IgD-negative memory B cell (primary cell): ENCODE measurements at regions not wholly inside any gene's neighbourhood (a gene's known extent, or its start where the extent isn't known, plus 50 kb on each side); places are given as distances from the start of the nearest gene placed in this dataset.

Experiments
- H3K27ac Mint-ChIP-seq, 3 donors: one replicate each; pipeline ENCODE4 v1.8.0; 2020 to 2022; ENCODE audit warnings: mild to moderate bottlenecking in 3 of 3, mixed read lengths in 3 of 3, moderate library complexity in 1 of 3
- H3K27me3 Mint-ChIP-seq: one replicate; pipeline ENCODE4 v1.8.0; 2021; ENCODE audit warnings: mixed read lengths
- H3K36me3 Mint-ChIP-seq: one replicate; pipeline ENCODE4 v1.8.0; 2020; ENCODE audit warnings: mild to moderate bottlenecking, mixed read lengths
- H3K4me1 Mint-ChIP-seq, 3 donors: one replicate each; pipeline ENCODE4 v1.8.0; 2020 to 2022; ENCODE audit warnings: mixed read lengths in 3 of 3, mild to moderate bottlenecking in 1 of 3
- H3K4me3 Mint-ChIP-seq, 4 donors: one replicate each; pipeline ENCODE4 v1.8.0; 2020 to 2022; ENCODE audit warnings: mild to moderate bottlenecking in 4 of 4, mixed read lengths in 4 of 4, moderate library complexity in 3 of 4
- H3K9me3 Mint-ChIP-seq, 3 donors: one replicate each; pipeline ENCODE4 v1.8.0; 2020 to 2021; ENCODE audit warnings: mixed read lengths in 3 of 3, mild to moderate bottlenecking in 1 of 3

GRCh38 chr14:81684696-81685095 is 151.0 kb upstream of the SEL1L start:
- Mint-ChIP-seq H3K4me1 (peaks cover 0 to 1% (median 0%) of the 10 kb centered on the region in 3 donors), H3K27ac (no peak overlapping the region), H3K9me3 (peaks cover 0 to 6% (median 2%) of the 10 kb centered on the region in 3 donors), H3K36me3 (no peaks in the 10 kb centered on the region), H3K27me3 (no peaks in the 10 kb centered on the region), H3K4me3 (no peak overlapping the region)

GRCh38 chr14:81686512-81686911 is 152.9 kb upstream of the SEL1L start:
- H3K36me3 Mint-ChIP-seq: no peaks in the 10 kb centered on the region
- H3K27me3 Mint-ChIP-seq: no peaks in the 10 kb centered on the region
- H3K9me3 Mint-ChIP-seq: peaks cover 0 to 4% (median 2%) of the 10 kb centered on the region in 3 donors
- H3K4me1 Mint-ChIP-seq: no peaks in the 10 kb centered on the region
- H3K4me3 Mint-ChIP-seq: no peak overlapping the region
- H3K27ac Mint-ChIP-seq: no peak overlapping the region

- no peaks in the 10 kb centered on the region for H3K36me3 Mint-ChIP-seq
- H3K9me3 Mint-ChIP-seq: no peaks in the 10 kb centered on the region
- no peak overlapping the region for H3K4me3 Mint-ChIP-seq
- H3K27me3 Mint-ChIP-seq: no peaks in the 10 kb centered on the region
- no peak overlapping the region for H3K27ac Mint-ChIP-seq
- no peaks in the 10 kb centered on the region for H3K4me1 Mint-ChIP-seq
Observed at GRCh38 chr14:81691931-81692330, 158.3 kb upstream of the SEL1L start.

GRCh38 chr14:81694419-81694818 is 160.8 kb upstream of the SEL1L start:
- Mint-ChIP-seq H3K36me3 (no peaks in the 10 kb centered on the region), H3K27me3 (no peaks in the 10 kb centered on the region), H3K4me1 (no peaks in the 10 kb centered on the region), H3K4me3 (no peak overlapping the region), H3K27ac (no peak overlapping the region), H3K9me3 (no peaks in the 10 kb centered on the region)

- Mint-ChIP-seq H3K4me1 (no peaks in the 10 kb centered on the region), H3K4me3 (no peak overlapping the region), H3K27ac (no peak overlapping the region), H3K27me3 (peaks cover 2% of the 10 kb centered on the region), H3K36me3 (no peaks in the 10 kb centered on the region), H3K9me3 (peaks cover 2 to 8% (median 4%) of the 10 kb centered on the region in 3 donors)
Observed at GRCh38 chr14:81709681-81710080, 176.0 kb upstream of the SEL1L start.

- no peak overlapping the region for H3K27ac Mint-ChIP-seq
- no peaks in the 10 kb centered on the region for H3K4me1 Mint-ChIP-seq
Observed at GRCh38 chr14:81710232-81710845, 176.7 kb upstream of the SEL1L start.

GRCh38 chr14:81715731-81716130 is 182.1 kb upstream of the SEL1L start:
- H3K4me3 Mint-ChIP-seq: no peak overlapping the region
- peaks cover 0 to 8% (median 2%) of the 10 kb centered on the region in 3 donors for H3K9me3 Mint-ChIP-seq
- H3K27ac Mint-ChIP-seq: no peak overlapping the region
- H3K4me1 Mint-ChIP-seq: no peaks in the 10 kb centered on the region
- H3K27me3 Mint-ChIP-seq: peaks cover 2% of the 10 kb centered on the region
- H3K36me3 Mint-ChIP-seq: no peaks in the 10 kb centered on the region

More at GRCh38 chr14:81710232-81710845, 176.7 kb upstream of the SEL1L start:
- Mint-ChIP-seq H3K4me3 (no peak overlapping the region), H3K36me3 (no peaks in the 10 kb centered on the region), H3K9me3 (peaks cover 2 to 8% (median 4%) of the 10 kb centered on the region in 3 donors), H3K27me3 (peaks cover 2% of the 10 kb centered on the region)

- Mint-ChIP-seq H3K4me1 (no peaks in the 10 kb centered on the region), H3K27me3 (peaks cover 2% of the 10 kb centered on the region), H3K27ac (no peak overlapping the region), H3K9me3 (peaks cover 0 to 6% (median 2%) of the 10 kb centered on the region in 3 donors), H3K4me3 (no peak overlapping the region), H3K36me3 (no peaks in the 10 kb centered on the region)
Observed at GRCh38 chr14:81716953-81717352, 183.3 kb upstream of the SEL1L start.

GRCh38 chr14:81723956-81724355 is 190.3 kb upstream of the SEL1L start:
- peaks cover 0 to 3% (median 2%) of the 10 kb centered on the region in 3 donors for H3K9me3 Mint-ChIP-seq
- no peaks in the 10 kb centered on the region for H3K36me3 Mint-ChIP-seq
- no peaks in the 10 kb centered on the region for H3K27me3 Mint-ChIP-seq
- no peak overlapping the region for H3K27ac Mint-ChIP-seq
- no peak overlapping the region for H3K4me3 Mint-ChIP-seq
- H3K4me1 Mint-ChIP-seq: no peaks in the 10 kb centered on the region

- no peaks in the 10 kb centered on the region for H3K27me3 Mint-ChIP-seq
- no peak overlapping the region for H3K27ac Mint-ChIP-seq
- peaks cover 0 to 4% (median 3%) of the 10 kb centered on the region in 3 donors for H3K9me3 Mint-ChIP-seq
- no peak overlapping the region for H3K4me3 Mint-ChIP-seq
- no peaks in the 10 kb centered on the region for H3K36me3 Mint-ChIP-seq
- no peaks in the 10 kb centered on the region for H3K4me1 Mint-ChIP-seq
Observed at GRCh38 chr14:81727218-81727617, 193.6 kb upstream of the SEL1L start.

- Mint-ChIP-seq H3K36me3 (no peaks in the 10 kb centered on the region), H3K27ac (no peak overlapping the region), H3K27me3 (no peaks in the 10 kb centered on the region), H3K9me3 (peaks cover 0 to 4% (median 3%) of the 10 kb centered on the region in 3 donors), H3K4me1 (no peaks in the 10 kb centered on the region), H3K4me3 (no peak overlapping the region)
Observed at GRCh38 chr14:81728447-81728846, 194.8 kb upstream of the SEL1L start.

- H3K27ac Mint-ChIP-seq: no peak overlapping the region
Observed at GRCh38 chr14:81729622-81730021, 196.0 kb upstream of the SEL1L start.

GRCh38 chr14:81737938-81738337 is 204.3 kb upstream of the SEL1L start:
- Mint-ChIP-seq H3K4me3 (no peak overlapping the region), H3K36me3 (no peaks in the 10 kb centered on the region), H3K9me3 (peaks cover 1 to 5% (median 1%) of the 10 kb centered on the region in 3 donors), H3K4me1 (no peaks in the 10 kb centered on the region), H3K27ac (no peak overlapping the region), H3K27me3 (no peaks in the 10 kb centered on the region)

More at GRCh38 chr14:81729622-81730021, 196.0 kb upstream of the SEL1L start:
- peaks cover 0 to 6% (median 4%) of the 10 kb centered on the region in 3 donors for H3K9me3 Mint-ChIP-seq
- no peaks in the 10 kb centered on the region for H3K4me1 Mint-ChIP-seq
- no peaks in the 10 kb centered on the region for H3K36me3 Mint-ChIP-seq
- H3K4me3 Mint-ChIP-seq: no peak overlapping the region
- H3K27me3 Mint-ChIP-seq: no peaks in the 10 kb centered on the region

GRCh38 chr14:81738946-81739659 is 205.4 kb upstream of the SEL1L start:
- Mint-ChIP-seq H3K9me3 (peaks cover 0 to 5% (median 0%) of the 10 kb centered on the region in 3 donors), H3K27ac (no peak overlapping the region), H3K36me3 (no peaks in the 10 kb centered on the region), H3K4me3 (no peak overlapping the region), H3K27me3 (no peaks in the 10 kb centered on the region), H3K4me1 (no peaks in the 10 kb centered on the region)

GRCh38 chr14:81743605-81744004 is 210.0 kb upstream of the SEL1L start:
- no peaks in the 10 kb centered on the region for H3K27me3 Mint-ChIP-seq
- no peak overlapping the region for H3K27ac Mint-ChIP-seq

GRCh38 chr14:81751198-81751597 is 217.5 kb upstream of the SEL1L start:
- H3K9me3 Mint-ChIP-seq: peaks cover 0 to 8% (median 2%) of the 10 kb centered on the region in 3 donors
- no peak overlapping the region for H3K27ac Mint-ChIP-seq
- no peaks in the 10 kb centered on the region for H3K27me3 Mint-ChIP-seq
- H3K4me3 Mint-ChIP-seq: no peak overlapping the region
- H3K4me1 Mint-ChIP-seq: peaks cover 0 to 2% (median 0%) of the 10 kb centered on the region in 3 donors
- no peaks in the 10 kb centered on the region for H3K36me3 Mint-ChIP-seq

More at GRCh38 chr14:81743605-81744004, 210.0 kb upstream of the SEL1L start:
- peaks cover 0 to 2% (median 0%) of the 10 kb centered on the region in 3 donors for H3K4me1 Mint-ChIP-seq
- peaks cover 0 to 2% (median 0%) of the 10 kb centered on the region in 3 donors for H3K9me3 Mint-ChIP-seq
- H3K36me3 Mint-ChIP-seq: no peaks in the 10 kb centered on the region
- H3K4me3 Mint-ChIP-seq: no peak overlapping the region
